GM04503 (cell line): ENCODE measurements at regions not wholly inside any gene's neighbourhood (a gene's known extent, or its start where the extent isn't known, plus 50 kb on each side); places are given as distances from the start of the nearest gene placed in this dataset.
A peak's percentile ranks its signal among the peaks of the same experiment; 100 is the strongest.
"Not testable (repeated sequence)": the region's sequence is repeated elsewhere in the genome, so short reads cannot be mapped to it uniquely, and the experiment has no call there.

Experiments used
- DNase-seq: peaks from one replicate; pipeline ENCODE4 v3.0.0-alpha.2; 2012; ENCODE audit warnings: low read depth

DNA sequence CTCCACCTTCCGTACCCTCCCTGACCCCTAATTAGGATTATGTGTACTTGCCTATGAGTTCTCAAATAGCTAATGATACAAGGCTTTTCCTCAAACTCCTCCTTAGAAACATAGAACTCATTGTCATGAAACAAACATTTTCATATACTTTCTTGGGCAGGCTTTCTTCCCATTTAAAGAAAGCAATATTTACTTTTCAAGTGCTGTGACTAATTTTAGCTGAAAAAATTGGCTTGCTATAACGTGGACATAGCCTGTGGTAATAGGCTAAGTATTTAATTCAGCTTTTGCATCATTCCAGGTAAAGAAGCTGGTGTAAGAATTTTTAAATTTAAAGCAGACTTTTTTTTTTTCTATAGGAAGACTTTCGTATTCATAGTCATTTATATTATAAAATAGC, 208.7 kb downstream of the SOX2 start:
- no peak for DNase-seq

DNA sequence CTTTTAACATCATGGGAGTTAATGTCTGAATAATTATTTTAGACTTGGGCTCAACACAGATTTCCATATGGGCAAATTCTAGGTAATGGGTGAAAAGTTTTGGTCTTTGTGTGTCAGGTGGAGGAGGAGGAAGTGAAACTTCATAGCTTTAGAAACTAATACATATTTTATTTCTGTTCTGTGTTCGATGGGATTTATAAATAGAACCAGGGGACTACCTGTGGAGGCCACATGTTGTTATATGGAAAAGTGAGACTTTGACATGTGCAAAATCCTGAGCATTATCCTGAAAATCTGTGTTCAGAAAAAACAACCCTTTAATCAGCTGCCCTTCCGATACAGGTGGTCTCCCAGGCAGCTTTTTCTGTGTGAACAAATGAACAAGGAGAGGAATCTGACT, 209.5 kb downstream of the SOX2 start:
- no peak for DNase-seq

DNA sequence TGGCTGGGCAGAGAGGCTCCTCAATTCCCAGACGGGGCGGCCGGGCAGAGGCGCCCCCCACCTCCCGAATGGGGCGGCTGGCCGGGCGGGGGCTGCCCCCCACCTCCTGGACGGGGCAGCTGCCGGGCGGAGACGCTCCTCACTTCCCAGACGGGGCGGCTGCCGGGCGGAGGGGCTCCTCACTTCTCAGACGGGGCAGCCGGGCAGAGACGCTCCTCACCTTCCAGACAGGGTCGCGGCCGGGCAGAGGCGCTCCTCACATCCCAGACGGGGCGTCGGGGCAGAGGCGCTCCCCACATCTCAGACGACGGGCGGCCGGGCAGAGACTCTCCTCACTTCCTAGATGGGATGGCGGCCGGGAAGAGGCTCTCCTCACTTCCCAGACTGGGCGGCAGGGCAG, 214.1 kb downstream of the SOX2 start:
- not testable (repeated sequence) for DNase-seq

DNA sequence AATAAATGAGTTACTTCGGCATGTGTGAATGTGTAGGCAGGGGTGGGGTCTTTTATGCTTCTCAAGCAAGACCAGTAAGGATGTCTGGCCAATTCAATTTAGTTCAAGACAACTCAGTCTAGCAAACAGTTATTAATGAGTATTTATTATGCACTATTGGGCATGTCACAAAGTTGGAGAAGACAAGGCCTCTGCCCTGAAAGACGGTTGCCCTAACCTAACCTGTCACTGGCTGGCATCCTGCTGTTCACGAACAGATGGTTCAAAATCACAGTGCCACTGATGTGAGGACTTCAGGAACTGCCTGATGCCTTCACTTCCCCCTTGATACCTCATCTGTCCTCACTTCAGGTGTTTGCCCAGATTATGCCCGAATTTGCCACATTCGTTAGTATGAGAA, 217.8 kb downstream of the SOX2 start:
- no peak for DNase-seq

DNA sequence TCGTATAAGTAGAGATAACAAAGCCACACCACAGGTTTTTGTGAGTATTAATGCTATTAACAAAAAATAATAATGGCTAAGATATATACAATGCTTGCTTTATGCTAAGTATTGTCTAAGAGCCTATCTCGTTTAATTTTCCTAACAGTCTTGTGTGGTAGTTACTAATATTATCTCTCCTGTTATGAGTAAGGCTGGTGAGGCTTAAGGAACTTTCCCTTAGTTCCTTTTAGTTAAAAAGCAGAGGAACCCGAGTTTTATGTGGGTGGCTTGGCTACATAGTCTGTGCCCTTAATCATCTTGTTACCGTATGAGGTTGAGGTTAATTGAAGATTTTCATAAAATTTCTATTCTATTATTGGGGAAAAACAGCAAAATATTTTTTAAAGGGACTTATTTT, 218.4 kb downstream of the SOX2 start:
- no peak for DNase-seq

DNA sequence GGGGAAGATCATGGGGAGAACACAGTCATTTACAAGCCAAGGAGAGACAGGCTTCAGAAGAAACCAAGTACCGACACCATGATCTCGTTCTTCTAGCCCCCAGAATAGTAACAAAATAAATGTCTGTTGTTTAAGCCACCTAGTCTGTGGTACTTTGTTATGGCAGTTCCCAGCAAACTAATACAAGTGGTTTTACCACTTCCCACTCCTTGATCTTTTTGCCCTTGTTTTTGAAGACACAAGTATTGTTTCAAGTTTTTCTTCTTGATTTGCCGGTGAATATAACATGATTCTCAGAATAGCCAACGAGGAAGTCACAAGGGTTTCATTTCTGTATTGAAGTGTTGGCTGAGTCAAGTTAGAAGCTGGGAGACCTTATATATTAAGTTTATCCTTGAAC, 220.3 kb downstream of the SOX2 start:
- DNase-seq, result no peak

DNA sequence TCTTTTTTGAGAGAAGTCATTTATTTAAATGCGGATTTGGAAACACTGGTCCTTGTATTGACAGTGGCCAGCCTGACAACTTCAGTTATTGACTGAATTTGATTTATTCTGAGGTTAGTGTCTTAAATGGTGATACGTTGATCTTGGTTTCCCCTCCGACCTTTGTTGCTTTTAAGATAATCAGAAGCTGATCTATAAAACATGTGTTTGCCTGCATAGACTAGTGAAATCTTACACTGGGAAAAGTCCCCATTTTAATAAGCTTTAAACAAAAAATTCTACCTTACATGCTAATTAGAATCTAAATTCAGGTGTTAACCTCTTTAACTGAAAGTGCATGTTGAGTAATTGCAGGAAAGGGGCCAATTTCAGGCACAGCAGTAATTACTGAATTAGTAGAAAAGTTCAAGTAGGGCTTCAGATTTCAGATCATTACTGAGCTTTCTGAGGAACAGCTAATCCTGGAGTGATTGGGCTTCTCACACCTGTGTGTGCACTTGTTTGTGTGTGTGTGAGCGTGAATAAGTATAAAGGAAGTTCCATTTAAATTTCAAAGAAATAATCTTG, 221.4 kb downstream of the SOX2 start:
- DNase-seq, result no peak

DNA sequence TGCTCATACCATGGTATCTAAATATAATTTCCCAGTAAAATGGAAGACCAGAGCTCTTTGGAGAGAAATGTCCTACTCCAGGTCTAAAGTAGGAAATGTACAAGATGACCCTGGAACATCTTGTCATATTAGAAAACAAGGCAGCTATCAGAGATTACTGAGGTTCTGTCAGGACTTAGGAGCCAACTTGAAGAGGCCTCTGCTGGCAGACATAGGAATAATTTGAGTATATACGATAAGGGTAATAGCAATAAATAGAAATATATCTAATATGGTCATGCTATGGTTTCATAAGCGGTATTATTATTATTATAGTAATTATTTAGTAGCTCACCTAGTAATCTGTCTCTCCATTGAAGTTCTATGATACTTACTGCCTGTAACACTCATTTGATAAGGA, 224.2 kb downstream of the SOX2 start:
- no peak for DNase-seq

DNA sequence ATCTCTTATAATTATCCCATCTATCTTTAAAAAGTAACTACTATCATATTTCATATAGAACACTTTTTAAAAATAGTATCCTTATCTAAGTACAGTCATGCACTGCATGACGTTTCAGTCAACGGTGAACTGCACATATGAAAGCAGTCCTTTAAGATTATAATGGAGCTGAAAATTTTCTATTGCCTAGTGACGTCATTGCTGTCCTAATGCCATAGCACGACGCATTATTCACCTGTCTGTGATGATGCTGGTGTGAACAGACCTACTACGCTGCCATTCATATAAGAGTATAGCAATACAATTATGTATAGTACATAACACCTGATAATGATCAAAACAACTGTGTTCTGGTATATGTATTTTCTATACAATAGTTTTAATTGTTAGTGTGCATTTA, 225.0 kb downstream of the SOX2 start:
- no peak for DNase-seq

DNA sequence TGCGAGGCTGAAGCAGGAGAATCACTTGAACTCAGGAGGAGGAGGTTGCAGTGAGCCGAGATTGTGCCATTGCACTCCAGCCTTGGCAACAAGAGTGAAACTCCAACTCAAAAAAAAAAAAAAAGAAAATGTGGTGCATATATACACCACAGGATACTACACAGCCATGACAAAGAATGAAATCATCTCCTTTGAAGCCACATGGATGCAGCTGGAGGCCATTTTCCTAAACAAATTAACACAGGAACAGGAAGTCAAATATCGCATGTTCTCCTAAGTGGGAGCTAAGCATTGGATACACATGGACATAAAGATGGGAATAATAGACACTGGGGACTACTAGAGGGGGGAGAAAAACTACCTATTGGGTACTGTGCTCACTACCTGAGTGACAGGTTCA, 226.9 kb downstream of the SOX2 start:
- not testable (repeated sequence) for DNase-seq

DNA sequence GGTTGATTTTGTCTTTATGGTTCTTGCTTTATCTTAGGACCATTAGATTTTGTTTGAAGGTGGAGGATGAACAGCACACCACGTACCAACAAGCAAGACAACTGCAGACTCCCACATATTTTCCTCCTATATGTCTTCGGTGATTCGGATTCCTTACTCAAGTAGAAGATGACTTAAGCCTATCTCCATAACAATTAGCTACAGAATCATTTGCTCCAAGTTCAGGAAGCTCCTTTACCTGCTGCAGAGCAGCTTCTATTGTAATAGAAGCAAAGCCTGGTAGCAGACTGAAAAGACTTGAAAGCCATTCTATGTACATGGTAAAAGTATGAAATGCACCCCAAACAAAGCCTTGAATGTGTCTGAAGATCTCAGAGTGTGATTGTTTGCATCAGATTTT, 229.0 kb downstream of the SOX2 start:
- DNase-seq, result no peak

DNA sequence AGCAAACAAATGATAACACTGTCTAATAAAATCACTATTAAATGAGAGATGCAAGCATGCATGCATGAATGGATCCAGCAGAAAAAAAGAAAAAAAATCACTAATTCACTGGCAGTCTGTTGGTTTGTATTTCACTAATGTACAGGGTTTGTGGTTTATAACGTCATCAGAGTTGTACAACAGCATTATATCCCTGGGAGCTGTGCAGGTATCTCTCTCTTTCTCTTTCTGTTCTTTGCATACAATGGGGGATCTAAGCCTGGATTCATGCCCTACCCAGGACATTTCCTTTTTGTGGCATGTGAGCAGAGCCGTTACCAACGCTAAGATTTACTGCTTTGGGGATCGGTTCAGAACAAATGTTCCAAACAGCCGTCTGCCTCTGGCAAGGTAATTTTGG, 229.5 kb downstream of the SOX2 start:
- DNase-seq, result no peak

DNA sequence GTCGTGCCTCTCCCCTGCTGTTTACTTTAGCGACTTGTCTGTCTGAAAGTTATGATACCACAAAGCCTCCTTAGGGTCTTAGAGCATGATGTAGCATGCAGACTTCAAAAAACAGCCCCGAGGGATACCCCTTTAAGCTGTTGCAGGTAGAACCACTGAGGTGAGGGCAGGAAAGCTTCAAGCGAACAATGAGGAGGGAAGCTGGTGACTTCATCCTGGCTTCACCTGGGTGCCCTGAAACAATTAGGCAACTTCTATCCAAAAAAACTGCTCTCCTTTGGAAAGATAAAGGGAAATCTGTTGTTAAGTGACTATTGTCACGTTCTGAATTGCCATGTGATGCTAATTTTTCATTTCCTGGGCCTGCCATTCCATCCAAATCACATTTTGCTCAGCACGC, 231.6 kb downstream of the SOX2 start:
- no peak for DNase-seq

DNA sequence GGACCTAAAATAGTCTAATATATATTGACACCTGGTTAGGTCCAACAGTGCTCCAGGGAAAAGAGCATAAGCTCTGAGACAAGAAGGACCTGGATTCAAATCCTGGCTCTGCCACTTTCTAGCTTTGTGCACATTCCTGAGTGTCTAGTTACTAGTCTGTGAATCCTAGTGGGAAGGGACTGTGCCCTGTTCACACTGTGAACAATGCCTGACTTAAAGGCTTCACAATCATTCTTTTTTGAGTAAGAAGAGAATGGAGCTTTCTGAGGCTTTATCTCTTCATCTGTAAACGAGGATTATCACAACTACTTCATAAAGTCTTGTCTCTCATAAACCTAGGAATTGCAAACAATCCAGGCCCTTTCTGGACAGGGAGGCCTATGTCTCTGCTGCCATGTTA, 235.9 kb downstream of the SOX2 start:
- DNase-seq, result no peak

DNA sequence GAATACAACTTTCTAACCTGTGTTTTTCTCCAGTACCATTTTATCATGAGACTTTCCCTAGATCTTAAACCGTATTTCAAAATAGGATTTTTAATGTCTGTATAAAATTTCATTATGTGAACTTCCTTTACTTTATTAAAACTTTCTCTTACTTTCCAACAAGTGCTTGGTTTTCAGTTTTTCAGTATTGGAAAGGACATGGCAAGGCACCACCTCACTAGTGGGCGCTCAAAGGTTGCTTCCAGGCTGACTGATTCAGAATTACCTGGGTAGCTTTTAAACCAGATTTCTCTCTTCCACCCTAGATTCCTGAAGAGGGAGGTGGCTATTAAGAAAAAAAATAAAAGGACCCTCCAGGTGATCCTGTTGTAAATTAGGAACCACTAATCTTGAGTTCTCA, 236.6 kb downstream of the SOX2 start:
- no peak for DNase-seq

DNA sequence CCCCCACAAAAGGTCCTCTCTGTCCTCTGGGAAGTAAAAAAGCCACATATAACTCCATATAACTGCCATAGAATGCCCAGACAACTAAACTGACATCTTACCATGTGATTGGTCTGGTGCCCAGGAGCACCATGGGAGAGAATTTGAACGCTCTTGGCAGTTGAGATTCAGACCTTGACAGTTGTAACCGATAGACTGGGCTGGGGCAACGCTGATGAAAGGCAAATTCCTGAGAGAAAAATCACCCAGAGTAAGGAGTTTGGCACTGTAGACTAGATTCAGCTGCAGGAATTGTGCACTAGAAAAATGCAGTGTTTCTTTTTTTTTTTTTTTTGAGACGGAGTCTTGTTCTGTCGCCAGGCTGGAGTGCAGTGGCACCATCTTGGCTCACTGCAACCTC, 240.5 kb downstream of the SOX2 start:
- peak; percentile 4 for DNase-seq

DNA sequence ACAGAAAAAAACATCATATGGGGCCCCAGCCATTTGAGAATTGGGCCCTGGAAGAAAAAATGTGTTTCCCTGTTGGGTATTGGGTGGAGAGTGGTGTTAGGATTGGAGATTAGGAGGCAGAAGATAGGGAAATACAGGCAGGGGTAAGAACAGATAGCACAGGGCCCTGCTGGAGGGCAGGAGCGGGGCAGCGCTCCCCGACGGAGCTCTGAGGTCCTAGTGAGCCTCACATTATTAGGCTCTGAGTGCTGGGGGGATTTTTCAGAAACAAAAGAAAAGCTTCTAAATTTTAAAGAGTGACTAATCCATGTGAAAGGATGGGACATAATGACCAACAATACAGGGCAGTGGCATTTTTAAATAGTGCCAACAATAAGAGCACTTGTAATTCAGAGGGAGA, 241.2 kb downstream of the SOX2 start:
- no peak for DNase-seq

DNA sequence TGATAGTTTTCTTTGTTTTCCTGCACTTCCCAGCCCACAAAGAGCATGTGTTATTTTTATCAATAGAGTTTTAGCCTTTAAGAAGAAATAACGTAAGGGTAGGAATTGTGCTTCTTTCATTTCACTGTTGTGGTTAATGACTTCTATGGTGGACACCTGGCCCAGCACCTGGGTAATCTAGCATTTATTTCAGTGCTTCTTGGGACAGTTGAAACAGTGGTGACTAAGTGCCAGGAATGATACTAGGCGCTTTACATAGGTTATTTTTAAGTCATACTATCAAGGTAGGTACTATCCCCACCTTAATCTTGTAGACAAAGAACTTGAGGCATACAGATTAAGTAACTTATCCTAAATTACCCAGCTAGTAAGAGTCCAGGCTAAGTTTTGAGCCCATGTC, 243.8 kb downstream of the SOX2 start:
- no peak for DNase-seq

DNA sequence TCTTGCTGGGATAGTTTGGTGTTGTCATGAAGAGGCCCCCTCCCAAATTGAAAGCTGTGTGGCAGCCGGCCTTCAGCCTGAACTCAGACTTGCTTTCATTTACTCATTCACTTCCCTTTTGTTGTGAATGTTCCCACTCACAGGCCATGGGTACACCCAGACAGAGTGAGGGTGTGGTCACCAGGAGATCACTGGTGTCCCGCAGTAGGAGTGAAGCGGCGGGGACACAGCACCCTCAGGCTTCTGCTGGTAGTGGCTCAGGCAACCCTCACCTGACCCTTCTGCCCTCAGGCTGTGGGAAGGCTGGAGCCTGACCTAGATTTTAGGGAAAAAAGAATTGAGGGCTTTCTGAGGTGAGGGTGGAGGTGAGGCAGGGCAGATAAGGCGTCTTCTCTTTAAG, 244.4 kb downstream of the SOX2 start:
- no peak for DNase-seq

DNA sequence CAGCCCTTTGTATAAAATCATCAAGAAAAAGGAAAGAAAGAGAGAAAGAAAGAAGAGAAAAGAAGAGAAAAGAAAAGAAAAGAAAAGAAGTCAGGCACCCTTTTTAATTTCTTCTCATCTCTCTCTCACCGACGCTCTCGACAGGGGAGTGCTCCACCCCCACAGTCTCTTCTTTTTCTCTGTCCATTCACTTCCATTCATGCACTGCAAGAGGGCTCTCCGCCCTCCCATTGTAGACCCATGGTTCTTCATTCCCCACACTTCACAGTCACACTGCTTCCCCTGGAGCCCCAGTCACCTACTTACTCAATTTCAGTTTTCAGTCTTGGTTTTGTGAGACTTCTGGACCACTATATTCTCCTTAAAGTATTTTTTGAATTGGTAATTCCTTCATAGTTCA, 254.7 kb downstream of the SOX2 start:
- DNase-seq, result no peak

DNA sequence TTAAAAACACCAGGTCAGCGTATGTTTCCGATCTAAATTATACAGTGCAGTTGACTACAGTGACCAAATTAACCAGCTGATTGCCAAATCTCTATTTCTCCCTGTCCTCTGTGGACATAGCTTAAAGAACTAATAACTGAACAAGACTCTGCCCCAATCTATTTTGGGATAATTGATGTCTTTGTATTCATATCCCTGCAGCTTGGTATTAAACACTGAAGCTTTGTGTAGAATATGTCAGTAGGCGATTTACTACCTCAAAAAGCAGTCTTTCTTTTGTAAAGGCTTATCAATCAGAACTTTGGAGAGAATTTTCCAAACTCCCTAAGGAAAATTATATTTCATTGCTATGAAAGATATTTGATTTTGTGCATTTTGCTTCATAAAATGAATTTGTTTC, 258.2 kb downstream of the SOX2 start:
- DNase-seq, result no peak

DNA sequence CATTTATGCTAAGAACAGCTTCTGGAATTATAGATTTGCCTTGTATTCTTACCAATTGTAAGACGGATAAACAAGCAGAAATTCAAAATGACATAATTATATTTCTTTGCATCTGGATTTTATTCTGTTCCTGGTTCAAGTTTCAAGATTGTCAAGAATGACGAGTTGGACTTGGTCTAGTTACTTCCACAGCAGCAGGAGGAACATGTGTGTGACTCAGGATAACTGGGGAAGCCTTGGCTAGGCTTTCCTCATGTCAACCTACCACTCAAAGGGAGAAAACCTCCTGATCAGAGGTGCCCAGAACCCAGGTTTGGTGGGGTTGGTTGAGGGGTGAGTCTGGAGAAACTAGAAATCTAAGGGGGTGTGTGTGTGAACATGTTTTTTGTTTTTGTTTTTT, 259.7 kb downstream of the SOX2 start:
- DNase-seq, result no peak

DNA sequence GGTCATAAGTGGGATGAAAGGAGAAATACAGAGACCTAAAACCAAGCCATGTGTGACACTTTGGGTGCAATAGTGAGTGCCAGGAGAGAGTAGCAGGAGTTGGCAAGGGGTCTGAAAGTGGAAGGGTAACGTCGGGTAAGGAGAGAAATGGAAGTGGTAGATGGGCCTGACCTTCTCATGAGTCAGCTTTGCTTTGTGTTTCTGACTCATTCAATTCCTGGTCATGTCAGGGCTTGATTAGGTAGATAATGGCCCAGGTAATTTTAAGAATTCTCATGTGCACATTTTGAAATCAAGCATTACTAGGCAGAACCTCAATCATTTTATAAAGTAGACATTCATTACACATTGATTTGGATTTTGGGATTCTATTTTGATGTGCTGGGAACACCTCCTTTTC, 262.5 kb downstream of the SOX2 start:
- DNase-seq, result no peak

DNA sequence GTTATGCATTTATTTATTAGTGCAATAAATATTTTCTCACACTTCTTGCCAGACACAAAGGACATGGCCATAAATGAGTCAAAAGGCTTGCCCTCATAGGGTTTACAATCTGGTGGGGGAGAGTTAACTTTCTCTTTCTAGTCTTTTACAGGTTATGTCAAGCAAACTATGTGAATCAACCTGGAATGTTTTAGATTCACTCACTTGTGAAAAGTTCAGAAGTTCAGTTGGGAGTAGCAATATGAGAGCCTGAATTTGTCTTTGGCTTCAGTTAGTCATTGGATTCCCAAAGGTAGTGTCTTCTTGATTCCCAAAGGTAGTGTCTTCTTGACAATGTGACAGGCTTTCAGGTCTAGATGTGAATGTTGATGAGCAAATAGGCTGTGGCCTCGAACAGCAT, 264.8 kb downstream of the SOX2 start:
- DNase-seq, result no peak

DNA sequence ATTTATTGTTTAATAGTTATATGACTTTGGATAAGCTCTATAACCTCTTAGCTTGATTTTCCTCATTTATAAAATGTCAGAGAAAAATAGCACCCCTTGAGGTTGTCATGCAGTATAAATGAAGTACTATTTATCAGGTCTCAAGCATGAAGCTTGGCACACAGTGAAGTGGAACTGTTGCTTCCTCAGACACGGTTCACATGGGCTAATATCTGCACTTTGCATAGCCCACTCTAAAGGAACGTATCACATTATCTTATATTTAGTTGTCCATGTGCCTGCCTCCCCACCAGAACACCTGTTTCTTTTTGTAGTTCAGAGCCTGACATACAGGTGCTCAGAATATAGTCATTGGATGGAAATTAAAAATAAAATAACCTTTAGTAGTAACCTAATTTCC, 273.7 kb downstream of the SOX2 start:
- DNase-seq, result no peak
